Left ventricle myocardium inferior (tissue), 1 donor: ENCODE measurements at regions not wholly inside any gene's neighbourhood (a gene's known extent, or its start where the extent isn't known, plus 50 kb on each side); places are given as distances from the start of the nearest gene placed in this dataset.
"Not testable (repeated sequence)": the region's sequence is repeated elsewhere in the genome, so short reads cannot be mapped to it uniquely, and the experiment has no call there.

Source experiments
- DNase-seq: peaks from one replicate; pipeline ENCODE4 v3.0.0-alpha.2; 2020
- H3K27ac ChIP-seq: fragments of 200-600 bp; replicated peaks from 2 replicates; pipeline ENCODE4 v1.8.0; 2021
- H3K27me3 ChIP-seq: fragments of 200-600 bp; 2 replicates; pipeline ENCODE4 v1.8.0; 2021; ENCODE audit warnings: low read depth
- H3K36me3 ChIP-seq: fragments of 200-600 bp; 2 replicates; pipeline ENCODE4 v1.8.0; 2021
- H3K4me1 ChIP-seq: fragments of 200-600 bp; 2 replicates; pipeline ENCODE4 v1.8.0; 2021
- H3K4me3 ChIP-seq: fragments of 200-600 bp; 2 replicates; pipeline ENCODE4 v1.8.0; 2021; ENCODE audit warnings: mild to moderate bottlenecking, moderate library complexity
- H3K9me3 ChIP-seq: fragments of 200-600 bp; replicated peaks from 2 replicates; pipeline ENCODE4 v1.8.0; 2021
- CTCF ChIP-seq: fragments of 200-600 bp; IDR thresholded peaks from 2 replicates; pipeline ENCODE4 v1.8.0; 2021; ENCODE audit warnings: antibody characterized with exemption, mild to moderate bottlenecking, borderline replicate concordance
- intact Hi-C: fragments of 100-400 bp; cut with micrococcal nuclease; formaldehyde crosslinking; loops from one replicate; pipeline ENCODE4 v1.11.0; 2022
- donor health status: DM: no; HTN: yes; CAD: no; lungs with severe emphysema.

- no peak for TF ChIP-seq CTCF
- intact Hi-C loops, result no loop called here
- no peak overlapping the region for H3K27ac ChIP-seq
- H3K36me3 ChIP-seq, result no peaks in the 10 kb centered on the region
- H3K4me1 ChIP-seq, result no peaks in the 10 kb centered on the region
- DNase-seq, result no peak
- no peaks in the 10 kb centered on the region for H3K27me3 ChIP-seq
- no peaks in the 10 kb centered on the region for H3K9me3 ChIP-seq
- H3K4me3 ChIP-seq, result no peak overlapping the region
Measured at GRCh38 chr10:21039721-21040120, 142.6 kb upstream of the NEBL start.

- intact Hi-C loops, result no loop called here
- H3K4me1 ChIP-seq, result no peaks in the 10 kb centered on the region
- H3K36me3 ChIP-seq, result no peaks in the 10 kb centered on the region
Measured at GRCh38 chr10:21036757-21037156, 139.6 kb upstream of the NEBL start.

GRCh38 chr10:21034770-21035169 is 137.7 kb upstream of the NEBL start:
- intact Hi-C loops, result not testable (repeated sequence)

More at GRCh38 chr10:21036757-21037156, 139.6 kb upstream of the NEBL start:
- H3K4me3 ChIP-seq, result no peak overlapping the region
- no peaks in the 10 kb centered on the region for H3K9me3 ChIP-seq
- H3K27ac ChIP-seq, result no peak overlapping the region
- no peak for DNase-seq
- no peak for TF ChIP-seq CTCF
- no peaks in the 10 kb centered on the region for H3K27me3 ChIP-seq

GRCh38 chr10:21034241-21034640 is 137.1 kb upstream of the NEBL start:
- Histone ChIP-seq H3K4me3 (no peak overlapping the region), H3K27ac (no peak overlapping the region), H3K36me3 (no peaks in the 10 kb centered on the region), H3K9me3 (no peaks in the 10 kb centered on the region), H3K4me1 (no peaks in the 10 kb centered on the region), H3K27me3 (no peaks in the 10 kb centered on the region)
- intact Hi-C loops, result no loop called here
- no peak for TF ChIP-seq CTCF
- DNase-seq, result no peak

More at GRCh38 chr10:21034770-21035169, 137.7 kb upstream of the NEBL start:
- H3K36me3 ChIP-seq, H3K9me3 ChIP-seq, DNase-seq, H3K4me3 ChIP-seq, H3K27ac ChIP-seq, H3K4me1 ChIP-seq, H3K27me3 ChIP-seq: not testable (repeated sequence)

GRCh38 chr10:21032587-21033319 is 135.6 kb upstream of the NEBL start:
- no peak overlapping the region for H3K27ac ChIP-seq
- DNase-seq, result no peak
- H3K4me3 ChIP-seq, result no peak overlapping the region
- TF ChIP-seq CTCF, result no peak
- H3K4me1 ChIP-seq, result no peaks in the 10 kb centered on the region
- H3K27me3 ChIP-seq, result no peaks in the 10 kb centered on the region
- no peaks in the 10 kb centered on the region for H3K9me3 ChIP-seq
- intact Hi-C loops, result no loop called here
- no peaks in the 10 kb centered on the region for H3K36me3 ChIP-seq

GRCh38 chr10:21031232-21031795 is 134.2 kb upstream of the NEBL start:
- Histone ChIP-seq H3K4me3 (no peak overlapping the region), H3K27ac (no peak overlapping the region), H3K27me3 (no peaks in the 10 kb centered on the region), H3K36me3 (no peaks in the 10 kb centered on the region), H3K4me1 (no peaks in the 10 kb centered on the region), H3K9me3 (no peaks in the 10 kb centered on the region)
- no peak for DNase-seq
- no peak for TF ChIP-seq CTCF
- intact Hi-C loops, result no loop called here
